Amniotic epithelial cell (primary cell): ENCODE measurements at regions not wholly inside any gene's neighbourhood (a gene's known extent, or its start where the extent isn't known, plus 50 kb on each side); places are given as distances from the start of the nearest gene placed in this dataset.

ENCODE experiments used
- DNase-seq: peaks from one replicate; pipeline ENCODE4 v3.0.0-alpha.2; 2010; ENCODE audit warnings: low read depth

DNA sequence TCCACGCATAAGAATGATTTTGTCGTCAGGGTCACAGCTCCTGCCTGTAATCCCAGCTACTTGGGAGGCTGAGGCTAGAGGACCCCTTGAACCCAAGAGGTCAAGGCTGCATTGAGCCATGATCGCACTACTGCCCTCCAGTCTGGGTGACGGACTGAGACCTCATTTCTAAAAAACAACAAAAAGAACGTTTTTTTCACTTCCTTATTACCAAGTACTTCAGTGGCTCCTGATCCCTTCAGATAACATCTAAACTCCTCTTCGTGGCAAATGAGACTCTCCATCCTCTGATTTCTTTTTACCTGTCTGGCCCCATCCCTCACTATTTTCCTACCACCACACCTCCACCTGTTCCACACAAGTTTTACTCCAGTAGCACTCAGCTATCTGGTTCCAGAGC lies 105.4 kb upstream of the TLK1 start:
- DNase-seq = no peak

DNA sequence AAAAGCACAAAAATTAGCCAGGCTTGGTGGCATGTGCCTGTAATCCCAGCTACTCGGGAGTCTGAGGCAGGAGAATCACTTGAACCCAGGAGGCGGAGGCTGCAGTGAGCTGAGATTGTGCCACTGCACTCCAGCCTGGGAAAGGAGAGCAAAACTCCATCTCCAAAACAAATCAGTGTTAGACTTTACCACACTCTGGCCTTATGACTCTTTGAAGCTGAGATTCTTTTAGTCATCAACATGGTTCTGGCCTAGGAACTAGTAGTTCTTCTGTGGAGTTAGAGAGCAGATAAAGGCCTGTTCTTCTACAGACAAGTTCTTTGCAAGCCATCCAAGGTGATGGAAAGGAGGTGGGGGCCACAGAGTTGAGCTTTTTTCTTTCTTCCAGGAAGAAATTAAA lies 100.8 kb upstream of the TLK1 start:
- peak; percentile 31 for DNase-seq

DNA sequence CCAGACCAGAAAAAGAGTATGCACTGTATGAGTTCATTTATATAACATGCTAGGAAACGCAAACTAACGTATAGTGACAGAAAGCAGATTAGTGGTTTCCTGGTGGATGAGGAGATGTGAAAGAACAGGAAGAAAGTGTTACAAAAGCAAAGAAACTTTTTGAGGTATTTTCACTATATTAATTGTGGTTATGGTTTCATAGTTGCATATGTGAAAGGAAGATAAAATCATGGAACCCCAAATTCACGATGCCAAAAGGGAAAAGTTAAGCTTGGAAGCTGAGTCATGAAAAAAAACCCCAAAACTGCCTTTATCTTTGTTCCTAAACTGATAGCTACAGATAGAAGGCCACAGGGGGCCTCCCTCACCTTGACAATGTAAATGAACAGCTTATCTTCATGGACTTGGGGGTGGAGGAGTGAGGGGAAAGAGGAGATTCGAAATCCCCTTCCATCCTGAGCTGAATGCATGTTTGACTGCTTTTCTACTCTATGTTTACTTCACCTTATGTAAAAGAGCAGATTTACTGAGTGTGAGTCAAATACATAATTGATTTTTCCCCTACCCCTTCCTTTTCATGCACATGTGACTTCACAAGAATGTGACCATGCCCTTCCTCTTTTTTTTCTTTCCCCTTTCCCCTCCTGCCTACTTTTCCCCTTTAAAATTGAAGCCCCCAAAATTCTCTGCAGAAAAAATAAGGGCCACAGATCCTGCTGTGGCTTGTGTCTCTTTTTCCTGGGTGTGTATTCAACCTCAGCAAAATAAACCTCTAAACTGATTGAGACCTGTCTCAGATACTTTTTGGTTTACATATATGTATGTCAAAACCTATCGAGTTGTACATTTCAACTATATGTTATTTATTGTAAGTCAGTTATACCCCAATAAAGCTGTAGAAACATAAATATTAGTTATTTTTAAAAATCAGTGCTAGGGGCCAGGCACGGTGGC lies 100.1 kb upstream of the TLK1 start:
- peak; percentile 13 for DNase-seq

DNA sequence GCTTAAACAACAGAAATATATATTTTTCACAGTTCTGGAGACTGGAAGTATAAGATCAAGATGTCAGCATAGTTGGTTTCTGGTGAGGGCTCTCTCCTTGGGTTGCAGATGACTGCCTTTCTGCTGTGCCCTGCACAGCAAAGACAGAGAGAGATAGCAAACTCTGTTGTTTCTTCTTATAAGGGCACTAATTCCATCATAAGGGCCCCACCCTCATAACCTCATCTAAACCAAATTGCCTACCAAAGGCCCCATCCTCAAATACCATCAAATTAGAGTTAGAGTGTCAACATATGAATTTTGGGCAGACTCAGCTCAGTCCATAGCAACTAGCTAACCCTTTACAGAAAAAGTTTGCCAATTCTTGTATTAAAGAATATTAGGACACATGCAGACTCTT lies 94.0 kb upstream of the TLK1 start:
- no peak for DNase-seq

GRCh38 chr2:171253900-171254650 lies 93.4 kb upstream of the TLK1 start:
- DNase-seq = no peak

DNA sequence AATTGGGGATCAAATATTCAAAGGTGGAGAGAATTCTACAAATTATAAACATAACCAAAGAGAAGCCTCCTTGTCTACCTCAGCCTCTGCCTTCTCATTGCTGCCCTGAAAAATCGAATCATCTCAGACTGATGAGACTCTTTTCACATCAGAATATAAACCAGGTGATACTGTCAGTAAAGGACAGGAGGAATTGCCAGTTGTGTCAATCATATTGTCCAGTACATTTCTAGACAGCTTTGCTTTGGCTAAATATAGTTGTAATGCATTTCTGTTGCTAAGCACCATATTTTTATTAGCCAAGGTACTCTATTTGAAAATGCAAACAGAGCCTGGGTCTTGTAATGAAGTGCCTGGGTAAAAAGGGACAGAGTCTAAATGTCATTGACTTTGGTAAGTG lies 92.6 kb upstream of the TLK1 start:
- no peak for DNase-seq

DNA sequence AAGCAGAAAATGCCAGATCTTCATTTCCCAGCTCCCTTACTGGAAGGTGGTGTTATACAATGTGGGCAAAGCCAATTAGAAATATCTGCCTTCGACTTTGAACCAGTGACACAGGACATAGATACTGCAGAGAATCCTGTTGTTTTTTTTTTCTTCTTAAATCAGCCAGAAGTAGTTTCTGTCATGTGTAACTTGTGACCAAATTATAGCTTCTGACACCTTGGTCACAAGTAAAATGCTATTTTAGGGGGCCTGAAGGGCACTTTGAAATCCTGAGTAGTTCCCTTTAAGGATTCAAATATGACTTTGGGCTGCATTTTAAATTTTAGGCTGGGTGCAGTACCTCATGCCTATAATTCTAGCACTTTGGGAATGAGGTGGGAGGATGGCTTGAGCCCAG lies 89.0 kb upstream of the TLK1 start:
- no peak for DNase-seq

- DNase-seq = no peak
Observed at GRCh38 chr2:171247741-171248662, 87.3 kb upstream of the TLK1 start.

DNA sequence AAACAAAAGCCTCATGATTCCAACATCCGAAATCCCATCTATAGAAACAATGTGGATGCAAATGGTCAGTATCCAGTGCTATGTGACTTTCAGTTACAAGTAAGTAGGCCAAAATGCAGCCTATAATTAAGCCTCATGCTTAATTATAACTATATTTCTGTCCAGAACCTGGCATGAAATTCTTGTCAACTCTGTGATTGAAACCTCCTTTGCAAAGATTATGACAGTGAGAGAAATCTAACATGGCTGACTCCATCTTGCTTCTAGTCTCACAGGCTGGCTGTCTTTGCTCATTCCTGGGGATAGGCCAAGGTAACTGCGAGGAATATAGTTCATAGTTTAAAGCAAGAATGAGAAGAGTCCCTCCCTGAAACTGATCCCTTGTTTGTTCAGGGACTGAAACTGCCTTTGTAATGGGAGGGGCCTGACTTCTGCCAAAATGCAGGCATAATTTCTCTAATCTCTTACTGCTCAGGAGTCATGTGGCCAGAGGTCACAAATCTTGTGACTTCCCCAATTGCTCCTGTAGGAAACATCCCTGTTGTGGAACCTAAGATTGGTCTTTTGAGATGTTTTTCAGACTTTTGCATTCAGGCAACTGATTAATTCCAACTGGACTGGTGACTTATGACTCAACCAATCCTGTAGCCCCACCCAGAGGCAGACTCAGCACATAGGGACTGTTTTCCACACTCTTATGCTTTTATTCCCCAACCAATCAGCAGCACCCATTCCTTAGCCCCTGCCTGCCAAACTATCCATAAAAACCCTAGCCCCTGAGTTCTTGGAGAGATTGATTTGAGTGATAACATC lies 84.5 kb upstream of the TLK1 start:
- peak; percentile 43 for DNase-seq

GRCh38 chr2:171244466-171244969 lies 83.8 kb upstream of the TLK1 start:
- peak; percentile 92 for DNase-seq

DNA sequence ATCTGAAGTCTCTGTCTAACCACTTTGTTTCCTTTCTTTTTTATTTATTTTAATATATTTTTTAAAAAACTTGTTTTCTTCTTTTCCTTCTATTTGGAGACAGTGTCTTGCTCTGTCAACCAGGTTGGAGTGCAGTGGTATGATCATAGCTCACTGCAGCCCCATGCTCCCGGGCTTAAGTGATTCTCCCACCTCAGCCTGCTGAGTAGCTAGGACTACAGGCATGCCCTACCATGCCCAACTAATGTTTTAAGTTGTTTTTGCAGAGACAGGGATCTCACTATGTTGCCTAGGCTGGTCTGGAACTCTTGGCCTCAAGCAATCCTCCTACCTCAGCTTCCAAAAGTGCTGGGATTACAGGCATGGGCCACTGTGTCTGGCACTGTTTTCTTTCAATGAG lies 81.1 kb upstream of the TLK1 start:
- DNase-seq = no peak

DNA sequence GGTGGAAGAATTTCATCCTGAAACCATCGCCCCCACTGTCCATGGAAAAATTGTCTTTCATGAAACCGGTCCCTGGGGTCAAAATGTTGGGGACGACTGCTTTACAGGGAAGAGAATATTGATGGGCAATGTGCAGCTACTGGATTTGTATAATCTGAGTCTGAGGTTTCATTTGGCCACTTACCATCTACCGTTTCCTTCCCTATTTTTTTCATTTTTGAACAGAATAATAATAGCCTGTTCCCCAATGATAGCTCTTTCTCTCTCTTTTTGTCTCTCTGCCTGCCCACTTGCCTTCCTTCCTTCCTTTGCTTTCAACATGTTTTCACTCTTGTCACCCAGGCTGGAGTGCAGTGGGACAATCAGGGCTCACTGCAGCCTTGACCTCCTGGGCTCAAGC lies 78.3 kb upstream of the TLK1 start:
- DNase-seq = no peak

DNA sequence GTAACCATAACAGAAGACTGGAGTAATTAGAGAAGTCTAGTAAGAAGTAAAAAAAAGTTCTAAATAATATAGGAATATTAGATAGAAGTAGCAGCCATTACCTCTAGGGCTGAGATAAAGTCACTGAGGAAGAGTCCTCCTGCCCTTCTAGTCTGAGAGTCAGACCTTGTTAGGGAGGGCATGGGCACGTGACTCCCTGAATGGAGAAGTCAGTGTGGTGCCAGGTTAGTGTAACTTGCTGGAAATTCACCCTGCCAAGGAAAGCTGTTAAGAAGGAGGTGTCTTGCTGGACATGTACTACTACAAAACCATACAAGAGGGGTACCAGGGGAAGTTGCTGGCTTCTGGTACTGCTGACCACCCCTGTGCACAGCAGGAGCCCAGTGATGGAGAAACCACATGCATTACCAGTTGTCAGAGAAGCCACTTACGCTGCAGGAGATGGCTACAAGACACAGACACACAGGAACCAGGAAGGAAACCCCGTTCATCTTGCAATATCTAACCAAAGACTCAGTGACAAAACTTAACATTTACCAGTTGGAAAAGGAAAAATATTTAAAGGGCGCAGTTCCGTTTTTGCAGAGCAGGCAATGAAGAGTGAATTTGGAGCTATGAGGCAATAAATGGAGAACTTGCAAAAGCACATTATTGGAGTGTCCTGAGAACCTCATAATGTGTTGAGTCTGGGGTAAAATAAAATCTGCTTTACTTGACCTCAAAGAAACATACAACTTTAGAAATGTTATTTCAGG lies 77.2 kb upstream of the TLK1 start:
- DNase-seq = no peak

- no peak for DNase-seq
Observed at GRCh38 chr2:171235262-171235881, 74.7 kb upstream of the TLK1 start.

DNA sequence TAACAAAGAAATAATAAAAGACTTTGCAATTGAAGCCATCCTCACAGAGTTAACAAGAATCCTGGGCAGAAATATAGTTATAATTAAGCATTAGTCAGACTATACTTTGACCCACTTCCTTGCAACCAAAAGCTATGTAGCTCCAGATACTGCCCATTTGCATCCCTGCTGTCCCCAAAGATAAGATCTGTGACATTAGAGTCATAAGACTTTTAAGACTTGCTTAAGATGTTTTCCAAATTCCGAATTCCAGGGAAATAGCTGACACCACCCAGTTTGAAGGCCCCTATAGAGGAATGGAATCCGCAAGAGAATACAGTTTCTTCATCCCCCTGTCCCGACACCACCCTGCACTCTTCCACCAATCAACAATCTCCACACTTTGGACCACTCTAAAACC lies 69.5 kb upstream of the TLK1 start:
- DNase-seq = no peak

- no peak for DNase-seq
Observed at GRCh38 chr2:171228826-171229225, 68.1 kb upstream of the TLK1 start.

GRCh38 chr2:171227066-171227782 lies 66.5 kb upstream of the TLK1 start:
- DNase-seq = no peak

- DNase-seq = no peak
Observed at GRCh38 chr2:171226461-171226860, 65.8 kb upstream of the TLK1 start.

DNA sequence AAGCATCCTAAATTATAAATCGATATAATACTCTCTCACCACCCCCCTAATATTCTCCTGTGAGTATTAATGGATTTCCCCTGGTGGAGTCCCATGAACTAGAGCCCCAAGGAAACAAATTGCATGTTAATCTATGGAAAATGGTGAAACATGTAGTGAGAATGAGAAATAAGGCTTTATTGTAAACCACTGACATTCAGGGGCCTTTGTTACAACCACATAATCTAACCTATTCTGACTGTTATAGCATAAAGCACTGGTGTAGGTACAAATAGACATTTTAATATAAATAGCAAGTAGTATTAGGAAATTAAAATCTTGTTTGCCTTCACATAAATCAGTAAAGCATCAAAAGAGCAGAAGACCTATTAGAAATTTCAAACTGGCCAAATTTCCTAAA lies 65.3 kb upstream of the TLK1 start:
- no peak for DNase-seq
